B cell (primary cell): ENCODE measurements at regions not wholly inside any gene's neighbourhood (a gene's known extent, or its start where the extent isn't known, plus 50 kb on each side); places are given as distances from the start of the nearest gene placed in this dataset.

ENCODE experiments used
- ATAC-seq: fragments of 200-7000 bp; cut with Tn5 transposase; one replicate; pipeline ENCODE4 v1.10.0; 2021; ENCODE audit warnings: low read depth, mild to moderate bottlenecking, moderate number of reproducible peaks, moderate library complexity
- CTCF ChIA-PET: fragments of 350-600 bp; sonication (Branson Sonifier 250); formaldehyde crosslinking; loops from one replicate; lab custom pipeline; 2021; ENCODE audit warnings: antibody characterized with exemption, inconsistent platforms; lab: Charles Lee
- POLR2A ChIA-PET: fragments of 350-600 bp; sonication (Branson Sonifier 250); formaldehyde crosslinking; loops from one replicate; lab custom pipeline; 2021; ENCODE audit warnings: antibody characterized with exemption; lab: Charles Lee
- DNase-seq: peaks from one replicate; pipeline ENCODE4 v3.0.0; 2013
- H2AFZ ChIP-seq: 2 replicates; pipeline ENCODE4 v1.6.1; 2012; ENCODE audit warnings: mild to moderate bottlenecking, low read depth, low read length; ENCODE audit not compliant: insufficient read depth, poor library complexity, severe bottlenecking
- H3K27ac ChIP-seq, 2 donors: 1 replicate in 1 of 2; 2 replicates in 1 of 2; pipeline ENCODE4 v1.5.1; 2012 to 2013; ENCODE audit warnings: low read length in 2 of 2, mild to moderate bottlenecking in 2 of 2, moderate library complexity in 1 of 2
- H3K27me3 ChIP-seq, 4 experiments: fragments of 200-600 bp in 1 of 4; sonication (generic) in 1 of 4; replicated peaks in 1 of 4; 1 replicate in 2 of 4; 2 replicates in 2 of 4; pipeline versions ENCODE4 v1.6.1 to v1.7.0; 2013 to 2016; ENCODE audit warnings: low read length in 3 of 4, mild to moderate bottlenecking in 2 of 4, mixed read lengths in 1 of 4, moderate library complexity in 1 of 4; ENCODE audit not compliant: insufficient read depth in 4 of 4, control insufficient read depth in 3 of 4; ENCODE audit errors: control extremely low read depth in 1 of 4
- H3K36me3 ChIP-seq, 2 experiments: replicated peaks in 1 of 2; 1 replicate in 1 of 2; 2 replicates in 1 of 2; pipeline versions ENCODE4 v1.6.1 to v1.7.1; 2013; ENCODE audit warnings: low read length in 1 of 2; ENCODE audit not compliant: insufficient read depth in 2 of 2, control insufficient read depth in 1 of 2; ENCODE audit errors: control extremely low read depth in 1 of 2, extremely low read depth in 1 of 2
- H3K4me1 ChIP-seq, 2 donors: fragments of 200-600 bp in 1 of 2; sonication (generic) in 1 of 2; 1 replicate in 1 of 2; 2 replicates in 1 of 2; pipeline versions ENCODE4 v1.5.1 to v1.6.1; 2013 to 2017; ENCODE audit warnings: low read length in 2 of 2; ENCODE audit not compliant: control insufficient read depth in 2 of 2, insufficient read depth in 2 of 2
- H3K4me2 ChIP-seq: replicated peaks from 2 replicates; pipeline ENCODE3; 2012; ENCODE audit warnings: mild to moderate bottlenecking, low read depth, low read length; ENCODE audit not compliant: poor library complexity, severe bottlenecking
- H3K4me3 ChIP-seq, 5 experiments: fragments of 200-600 bp in 1 of 5; sonication (generic) in 1 of 5; 1 replicate in 3 of 5; 2 replicates in 2 of 5; pipeline versions ENCODE4 v1.5.1 to v1.7.0; 2011 to 2016; ENCODE audit warnings: low read length in 4 of 5, mild to moderate bottlenecking in 4 of 5, low read depth in 2 of 5, control low read depth in 1 of 5, moderate library complexity in 1 of 5; ENCODE audit not compliant: insufficient read depth in 1 of 5; ENCODE audit errors: control extremely low read depth in 1 of 5, extremely low read depth in 1 of 5
- H3K79me2 ChIP-seq: fragments of 200-600 bp; sonication (generic); one replicate; pipeline ENCODE4 v1.6.0; 2016; ENCODE audit warnings: low read length; ENCODE audit not compliant: control insufficient read depth, insufficient read depth
- H3K9ac ChIP-seq: fragments of 200-600 bp; sonication (generic); 2 replicates; pipeline ENCODE4 v1.6.1; 2017; ENCODE audit warnings: mild to moderate bottlenecking, low read length, moderate library complexity
- H3K9me3 ChIP-seq, 3 donors: one replicate each; pipeline versions ENCODE4 v1.6.1 to v1.7.1; 2013; ENCODE audit warnings: low read length in 2 of 3; ENCODE audit not compliant: control insufficient read depth in 2 of 3, insufficient read depth in 1 of 3; ENCODE audit errors: control extremely low read depth in 1 of 3
- H4K20me1 ChIP-seq: 2 replicates; pipeline ENCODE4 v1.6.0; 2012; ENCODE audit warnings: mild to moderate bottlenecking, low read length; ENCODE audit not compliant: insufficient read depth, control insufficient read depth, poor library complexity, severe bottlenecking
- H3K27ac Mint-ChIP-seq: one replicate; pipeline ENCODE4 v1.8.0; 2021; ENCODE audit warnings: mixed read lengths
- H3K27me3 Mint-ChIP-seq: one replicate; pipeline ENCODE4 v1.8.0; 2021; ENCODE audit warnings: mixed read lengths
- H3K4me1 Mint-ChIP-seq: one replicate; pipeline ENCODE4 v1.8.0; 2021; ENCODE audit warnings: mixed read lengths
- H3K4me3 Mint-ChIP-seq: one replicate; pipeline ENCODE4 v1.8.0; 2021; ENCODE audit warnings: mixed read lengths
- H3K9me3 Mint-ChIP-seq: one replicate; pipeline ENCODE4 v1.8.0; 2022; ENCODE audit warnings: mixed read lengths; ENCODE audit not compliant: insufficient read depth
- EZH2 ChIP-seq: IDR thresholded peaks from 2 replicates; pipeline ENCODE4 v1.6.1; 2012; ENCODE audit warnings: borderline replicate concordance, low read depth, mild to moderate bottlenecking, moderate library complexity, low read length; ENCODE audit not compliant: insufficient read depth, poor library complexity, severe bottlenecking
- WGBS: methylation state at CpG from one replicate; pipeline ENCODE4 v1.1.5; 2013; ENCODE audit warnings: missing lambda C conversion rate; ENCODE audit not compliant: insufficient coverage; 5-methylcytosine and 5-hydroxymethylcytosine counted together
- intact Hi-C: fragments of 100-400 bp; cut with micrococcal nuclease; formaldehyde crosslinking; loops from one replicate; pipeline ENCODE4 v1.10.0; 2022
- TF ChIP-seq, protein P1 (sequence below): fragments of 200-600 bp; IDR thresholded peaks from one replicate; pipeline ENCODE4 v1.8.0; 2022; ENCODE audit warnings: antibody characterized with exemption, mild to moderate bottlenecking

DNA sequence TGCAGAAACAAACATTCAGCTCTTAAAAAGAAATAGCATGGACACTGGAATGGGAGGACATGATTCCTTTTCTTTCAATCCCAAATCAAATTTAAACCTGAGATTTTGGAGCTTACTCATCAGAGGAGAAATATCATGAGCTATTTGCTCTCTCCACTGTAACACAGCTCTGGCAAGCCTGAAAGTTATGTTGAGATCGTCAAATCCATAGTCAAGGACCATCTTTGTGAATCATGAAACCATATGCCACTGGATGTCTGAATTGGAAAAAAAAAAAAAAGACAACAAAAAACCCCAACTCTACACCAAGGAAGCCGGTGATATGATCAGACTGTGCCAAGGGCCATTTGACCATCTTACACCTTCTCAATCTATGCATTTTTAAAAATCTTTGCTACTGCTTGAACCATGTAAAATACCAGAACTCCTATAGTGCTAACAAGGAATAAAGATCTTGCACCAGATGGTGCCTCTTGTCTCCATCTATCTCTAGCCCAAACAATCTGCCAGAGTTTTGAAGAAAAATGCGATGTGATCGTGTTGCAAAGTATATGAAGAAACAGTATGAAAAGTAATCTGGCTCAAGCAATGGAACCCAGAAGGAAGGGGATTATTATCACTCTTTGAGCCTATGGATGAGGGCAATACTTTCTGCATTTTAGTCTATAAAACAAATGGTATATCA is 138.1 kb upstream of the MEF2C start:
- WGBS, result no CpG with 5 or more reads among the region's 4 CpGs

DNA sequence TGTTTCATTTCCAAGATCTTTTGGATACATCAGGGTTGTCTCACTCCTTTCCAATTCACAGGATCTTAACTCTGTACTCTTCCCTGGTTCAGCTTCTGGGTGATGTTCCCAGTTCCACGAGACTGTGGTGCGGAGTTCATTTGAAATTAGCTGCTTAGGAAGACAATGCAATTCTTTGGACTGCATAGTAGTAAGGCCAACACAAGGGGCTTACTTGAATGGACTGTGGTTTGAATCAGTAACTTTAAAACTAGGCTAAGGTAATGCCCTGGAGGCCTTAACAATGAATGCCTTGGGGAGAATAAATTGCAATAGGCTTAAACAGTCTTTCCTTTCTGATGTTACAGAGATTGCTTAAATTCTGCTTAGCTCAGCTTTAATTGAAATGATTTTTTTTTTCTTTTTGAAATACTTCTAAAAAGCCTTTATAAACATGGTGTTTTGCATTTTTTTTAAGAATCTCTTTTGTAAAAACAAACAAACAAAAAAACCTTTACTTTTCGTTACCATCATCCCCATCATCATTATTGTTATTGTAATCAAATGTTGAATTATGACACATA is 133.8 kb upstream of the MEF2C start:
- no peaks in the 10 kb centered on the region for H3K27me3 Mint-ChIP-seq

More for the DNA sequence above, 138.1 kb upstream of the MEF2C start:
- DNase-seq, result no peak
- H2AFZ ChIP-seq, result no peak overlapping the region
- no peak overlapping the region for H3K4me3 ChIP-seq
- peaks cover 5% of the 10 kb centered on the region for H3K4me1 Mint-ChIP-seq
- H3K27ac ChIP-seq, result no peak overlapping the region
- H3K79me2 ChIP-seq, result no peaks in the 10 kb centered on the region
- no peaks in the 10 kb centered on the region for H3K27me3 ChIP-seq
- ATAC-seq, result no peak
- H3K9ac ChIP-seq, result no peak overlapping the region
- no peaks in the 10 kb centered on the region for H3K36me3 ChIP-seq
- ChIA-PET POLR2A (no interaction called here), CTCF (no interaction called here)
- H3K4me2 ChIP-seq, result no peak overlapping the region
- H3K27me3 Mint-ChIP-seq, result no peaks in the 10 kb centered on the region
- TF ChIP-seq EZH2, result no peak
- TF ChIP-seq, protein P1, sequence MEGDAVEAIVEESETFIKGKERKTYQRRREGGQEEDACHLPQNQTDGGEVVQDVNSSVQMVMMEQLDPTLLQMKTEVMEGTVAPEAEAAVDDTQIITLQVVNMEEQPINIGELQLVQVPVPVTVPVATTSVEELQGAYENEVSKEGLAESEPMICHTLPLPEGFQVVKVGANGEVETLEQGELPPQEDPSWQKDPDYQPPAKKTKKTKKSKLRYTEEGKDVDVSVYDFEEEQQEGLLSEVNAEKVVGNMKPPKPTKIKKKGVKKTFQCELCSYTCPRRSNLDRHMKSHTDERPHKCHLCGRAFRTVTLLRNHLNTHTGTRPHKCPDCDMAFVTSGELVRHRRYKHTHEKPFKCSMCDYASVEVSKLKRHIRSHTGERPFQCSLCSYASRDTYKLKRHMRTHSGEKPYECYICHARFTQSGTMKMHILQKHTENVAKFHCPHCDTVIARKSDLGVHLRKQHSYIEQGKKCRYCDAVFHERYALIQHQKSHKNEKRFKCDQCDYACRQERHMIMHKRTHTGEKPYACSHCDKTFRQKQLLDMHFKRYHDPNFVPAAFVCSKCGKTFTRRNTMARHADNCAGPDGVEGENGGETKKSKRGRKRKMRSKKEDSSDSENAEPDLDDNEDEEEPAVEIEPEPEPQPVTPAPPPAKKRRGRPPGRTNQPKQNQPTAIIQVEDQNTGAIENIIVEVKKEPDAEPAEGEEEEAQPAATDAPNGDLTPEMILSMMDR, result no peak
- no peak overlapping the region for H3K4me3 Mint-ChIP-seq
- peaks cover 2% of the 10 kb centered on the region for H3K9me3 Mint-ChIP-seq
- no peaks in the 10 kb centered on the region for H3K4me1 ChIP-seq
- H3K27ac Mint-ChIP-seq, result no peak overlapping the region
- intact Hi-C loops, result no loop called here
- H4K20me1 ChIP-seq, result no peaks in the 10 kb centered on the region
- H3K9me3 ChIP-seq, result no peaks in the 10 kb centered on the region

More for the DNA sequence above, 133.8 kb upstream of the MEF2C start:
- Histone ChIP-seq H3K9ac (no peak overlapping the region), H3K27me3 (no peaks in the 10 kb centered on the region), H4K20me1 (no peaks in the 10 kb centered on the region), H3K79me2 (no peaks in the 10 kb centered on the region), H3K4me3 (no peak overlapping the region), H3K4me2 (no peak overlapping the region), H2AFZ (no peak overlapping the region), H3K27ac (no peak overlapping the region), H3K4me1 (no peaks in the 10 kb centered on the region), H3K9me3 (no peaks in the 10 kb centered on the region), H3K36me3 (no peaks in the 10 kb centered on the region)
- Mint-ChIP-seq H3K4me1 (no peaks in the 10 kb centered on the region), H3K4me3 (no peak overlapping the region), H3K27ac (no peak overlapping the region), H3K9me3 (no peaks in the 10 kb centered on the region)
- no peak for TF ChIP-seq EZH2
- TF ChIP-seq, protein P1, result no peak
- ChIA-PET POLR2A (no interaction called here), CTCF (interaction anchor here (1.7 kb wide), 1 partner anchor 26 kb away, joined by 4 read pairs; no protein-coding TSS in a partner anchor)
- WGBS, result 100% methylated on average over 1 of the region's 3 CpGs
- no peak for DNase-seq
- intact Hi-C loops, result no loop called here
- ATAC-seq, result no peak
